ENCODE measurements at regions not wholly inside any gene's neighbourhood (a gene's known extent, or its start where the extent isn't known, plus 50 kb on each side); places are given as distances from the start of the nearest gene placed in this dataset.
"Not testable (repeated sequence)": the region's sequence is repeated elsewhere in the genome, so short reads cannot be mapped to it uniquely, and the experiment has no call there.

GRCh38 chr21:41630249-41630648, 122.3 kb upstream of the TMPRSS2 start:
- DNase-seq: no peak

GRCh38 chr21:41628256-41628655, 120.3 kb upstream of the TMPRSS2 start:
- DNase-seq: no peak

- no peak for DNase-seq
Observed at GRCh38 chr21:41627428-41627827, 119.5 kb upstream of the TMPRSS2 start.

GRCh38 chr21:41626021-41626420, 118.1 kb upstream of the TMPRSS2 start:
- no peak for DNase-seq

- DNase-seq: no peak
Observed at GRCh38 chr21:41625428-41625827, 117.5 kb upstream of the TMPRSS2 start.

GRCh38 chr21:41624674-41625310, 116.8 kb upstream of the TMPRSS2 start:
- no peak for DNase-seq

- no peak for DNase-seq
Observed at GRCh38 chr21:41623945-41624344, 116.0 kb upstream of the TMPRSS2 start.

- no peak for DNase-seq
Observed at GRCh38 chr21:41622831-41623548, 115.0 kb upstream of the TMPRSS2 start.

GRCh38 chr21:41622201-41622600, 114.2 kb upstream of the TMPRSS2 start:
- no peak for DNase-seq

GRCh38 chr21:41621513-41621912, 113.6 kb upstream of the TMPRSS2 start:
- no peak for DNase-seq

GRCh38 chr21:41620982-41621381, 113.0 kb upstream of the TMPRSS2 start:
- no peak for DNase-seq

GRCh38 chr21:41620541-41620940, 112.6 kb upstream of the TMPRSS2 start:
- DNase-seq: no peak

GRCh38 chr21:41616031-41616591, 108.2 kb upstream of the TMPRSS2 start:
- DNase-seq: no peak

GRCh38 chr21:41615613-41616012, 107.7 kb upstream of the TMPRSS2 start:
- DNase-seq: no peak

GRCh38 chr21:41614511-41614910, 106.6 kb upstream of the TMPRSS2 start:
- no peak for DNase-seq

GRCh38 chr21:41613533-41613909, 105.6 kb upstream of the TMPRSS2 start:
- no peak for DNase-seq

GRCh38 chr21:41612674-41613532, 104.9 kb upstream of the TMPRSS2 start:
- DNase-seq: no peak

- peak; percentile 51 for DNase-seq
Observed at GRCh38 chr21:41611966-41612606, 104.1 kb upstream of the TMPRSS2 start.

GRCh38 chr21:41611441-41611840, 103.5 kb upstream of the TMPRSS2 start:
- no peak for DNase-seq

- DNase-seq: not testable (repeated sequence)
Observed at GRCh38 chr21:41610840-41611115, 102.8 kb upstream of the TMPRSS2 start.

- DNase-seq: no peak
Observed at GRCh38 chr21:41610042-41610839, 102.3 kb upstream of the TMPRSS2 start.

GRCh38 chr21:41606706-41607105, 98.7 kb upstream of the TMPRSS2 start:
- no peak for DNase-seq

Measured in DMS153 (cell line).